PC-3 (cell line): ENCODE measurements at regions not wholly inside any gene's neighbourhood (a gene's known extent, or its start where the extent isn't known, plus 50 kb on each side); places are given as distances from the start of the nearest gene placed in this dataset.

Source experiments
- ATAC-seq: fragments of 200-7000 bp; cut with Tn5 transposase; 2 replicates; pipeline ENCODE4 v1.9.1; 2020; ENCODE audit warnings: mild to moderate bottlenecking, moderate library complexity
- BruUV-seq: library from RNA; stranded (reverse); fragments of 400-500 nt; replicated peaks from 2 replicates; lab custom pipeline; 2021; lab: Mats Ljungman, UMichigan
- CTCF ChIA-PET: fragments of 300-600 bp; sonication (Branson Sonifier 250); formaldehyde crosslinking; loops from one replicate; lab custom pipeline; 2022; ENCODE audit warnings: antibody characterized with exemption; lab: Charles Lee
- POLR2A ChIA-PET: fragments of 300-600 bp; sonication (Branson Sonifier 250); formaldehyde crosslinking; loops from one replicate; lab custom pipeline; 2022; ENCODE audit warnings: antibody characterized with exemption; ENCODE audit not compliant: unreplicated experiment; lab: Charles Lee
- DNase-seq: peaks from one replicate; pipeline ENCODE4 v3.0.0-alpha.2; 2015
- H2AFZ ChIP-seq: fragments of 300-600 bp; sonication (generic); 2 replicates; pipeline ENCODE4 v1.6.0; 2016; ENCODE audit warnings: antibody characterized with exemption, low read length
- H3F3A ChIP-seq: fragments of 300-600 bp; sonication (generic); one replicate; pipeline ENCODE4 v1.6.0; 2017; ENCODE audit warnings: antibody characterized with exemption, low read length, control low read depth, mild to moderate bottlenecking; ENCODE audit not compliant: unreplicated experiment
- H3K27ac ChIP-seq: fragments of 300-600 bp; sonication (generic); 2 replicates; pipeline ENCODE4 v1.5.1; 2016; ENCODE audit warnings: mild to moderate bottlenecking, low read length
- H3K27me3 ChIP-seq: fragments of 300-600 bp; sonication (generic); 2 replicates; pipeline ENCODE4 v1.6.1; 2016; ENCODE audit warnings: low read length, mixed read lengths
- H3K36me3 ChIP-seq: fragments of 300-600 bp; sonication (generic); 2 replicates; pipeline ENCODE4 v1.6.1; 2016; ENCODE audit warnings: low read depth, mixed run types, low read length, mixed read lengths
- H3K4me1 ChIP-seq: fragments of 300-600 bp; sonication (generic); 2 replicates; pipeline ENCODE4 v1.5.1; 2016; ENCODE audit warnings: low read length; ENCODE audit not compliant: insufficient read depth
- H3K4me2 ChIP-seq: fragments of 300-600 bp; sonication (generic); 2 replicates; pipeline ENCODE4 v1.6.0; 2016; ENCODE audit warnings: low read length
- H3K4me3 ChIP-seq: fragments of 300-600 bp; sonication (generic); 2 replicates; pipeline ENCODE4 v1.5.1; 2016; ENCODE audit warnings: mild to moderate bottlenecking, low read length, mixed read lengths
- H3K79me2 ChIP-seq: fragments of 300-600 bp; sonication (generic); 2 replicates; pipeline ENCODE4 v1.6.1; 2017; ENCODE audit warnings: low read length, mixed read lengths
- H3K9ac ChIP-seq: fragments of 300-600 bp; sonication (generic); 2 replicates; pipeline ENCODE4 v1.6.0; 2016; ENCODE audit warnings: mild to moderate bottlenecking, low read length
- H3K9me2 ChIP-seq: fragments of 300-600 bp; sonication (generic); replicated peaks from 2 replicates; pipeline ENCODE4 v1.6.1; 2016; ENCODE audit warnings: mixed run types, low read length, mixed read lengths
- H3K9me3 ChIP-seq: fragments of 300-600 bp; sonication (generic); 2 replicates; pipeline ENCODE4 v1.6.1; 2016; ENCODE audit warnings: low read length, mixed read lengths
- H4K20me1 ChIP-seq: fragments of 300-600 bp; sonication (generic); 2 replicates; pipeline ENCODE4 v1.6.1; 2016; ENCODE audit warnings: low read length, mixed read lengths
- EZH2 ChIP-seq: fragments of 300-600 bp; sonication (generic); IDR thresholded peaks from one replicate; pipeline ENCODE4 v1.6.1; 2017; ENCODE audit warnings: antibody characterized with exemption, mild to moderate bottlenecking, low read length; ENCODE audit not compliant: unreplicated experiment
- EZH2phosphoT487 ChIP-seq: fragments of 300-600 bp; sonication (generic); IDR thresholded peaks from 2 replicates; pipeline ENCODE4 v1.6.1; 2018; ENCODE audit warnings: mild to moderate bottlenecking, antibody characterized with exemption, low read length, borderline replicate concordance
- intact Hi-C: fragments of 100-400 bp; cut with micrococcal nuclease; formaldehyde crosslinking; loops from 2 replicates; pipeline ENCODE4 v1.9.0; 2023
- TF ChIP-seq, protein P1 (sequence below): fragments of 300-600 bp; sonication (generic); conservative IDR thresholded peaks from 2 replicates; pipeline ENCODE4 v1.5.1; 2017; ENCODE audit warnings: antibody characterized with exemption, low read depth, mild to moderate bottlenecking, low read length

DNA sequence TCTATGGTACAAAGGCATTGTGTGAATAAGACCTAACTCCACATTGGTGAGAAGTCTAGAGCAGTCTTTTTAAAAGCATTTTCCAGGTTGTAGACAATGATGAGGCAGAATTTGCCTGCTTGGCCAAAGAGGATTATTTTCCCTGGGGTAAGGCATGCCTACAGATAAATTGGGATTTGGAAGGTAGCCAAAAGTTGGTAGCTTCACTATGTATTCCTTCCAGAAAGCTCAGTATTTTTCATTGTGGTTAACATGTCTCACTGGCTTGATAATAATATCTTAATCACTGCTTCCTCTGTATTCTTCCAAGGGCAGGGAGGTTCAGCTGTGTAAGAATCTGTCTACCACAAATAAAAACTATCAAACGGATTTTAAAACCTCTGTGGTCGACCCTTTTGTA lies 590.8 kb upstream of the PRMT6 start:
- Histone ChIP-seq H3F3A (no peaks in the 10 kb centered on the region), H3K9ac (no peak overlapping the region), H3K36me3 (no peaks in the 10 kb centered on the region), H3K4me2 (no peak overlapping the region), H3K27me3 (no peaks in the 10 kb centered on the region), H3K9me2 (no peaks in the 10 kb centered on the region), H3K9me3 (peaks cover 6% of the 10 kb centered on the region; the same call in 1 of the 2 replicates), H4K20me1 (no peaks in the 10 kb centered on the region), H2AFZ (no peak overlapping the region), H3K79me2 (no peaks in the 10 kb centered on the region), H3K4me1 (no peaks in the 10 kb centered on the region), H3K4me3 (no peak overlapping the region), H3K27ac (no peak overlapping the region)
- ChIA-PET CTCF (no interaction called here), POLR2A (no interaction called here)
- ATAC-seq (no peak), DNase-seq (peak; percentile 36)
- no TSS peak for BruUV-seq
- intact Hi-C loops, result no loop called here
- no peak for TF ChIP-seq EZH2
- TF ChIP-seq EZH2phosphoT487, result no peak
- TF ChIP-seq, protein P1, sequence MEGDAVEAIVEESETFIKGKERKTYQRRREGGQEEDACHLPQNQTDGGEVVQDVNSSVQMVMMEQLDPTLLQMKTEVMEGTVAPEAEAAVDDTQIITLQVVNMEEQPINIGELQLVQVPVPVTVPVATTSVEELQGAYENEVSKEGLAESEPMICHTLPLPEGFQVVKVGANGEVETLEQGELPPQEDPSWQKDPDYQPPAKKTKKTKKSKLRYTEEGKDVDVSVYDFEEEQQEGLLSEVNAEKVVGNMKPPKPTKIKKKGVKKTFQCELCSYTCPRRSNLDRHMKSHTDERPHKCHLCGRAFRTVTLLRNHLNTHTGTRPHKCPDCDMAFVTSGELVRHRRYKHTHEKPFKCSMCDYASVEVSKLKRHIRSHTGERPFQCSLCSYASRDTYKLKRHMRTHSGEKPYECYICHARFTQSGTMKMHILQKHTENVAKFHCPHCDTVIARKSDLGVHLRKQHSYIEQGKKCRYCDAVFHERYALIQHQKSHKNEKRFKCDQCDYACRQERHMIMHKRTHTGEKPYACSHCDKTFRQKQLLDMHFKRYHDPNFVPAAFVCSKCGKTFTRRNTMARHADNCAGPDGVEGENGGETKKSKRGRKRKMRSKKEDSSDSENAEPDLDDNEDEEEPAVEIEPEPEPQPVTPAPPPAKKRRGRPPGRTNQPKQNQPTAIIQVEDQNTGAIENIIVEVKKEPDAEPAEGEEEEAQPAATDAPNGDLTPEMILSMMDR, result no peak

DNA sequence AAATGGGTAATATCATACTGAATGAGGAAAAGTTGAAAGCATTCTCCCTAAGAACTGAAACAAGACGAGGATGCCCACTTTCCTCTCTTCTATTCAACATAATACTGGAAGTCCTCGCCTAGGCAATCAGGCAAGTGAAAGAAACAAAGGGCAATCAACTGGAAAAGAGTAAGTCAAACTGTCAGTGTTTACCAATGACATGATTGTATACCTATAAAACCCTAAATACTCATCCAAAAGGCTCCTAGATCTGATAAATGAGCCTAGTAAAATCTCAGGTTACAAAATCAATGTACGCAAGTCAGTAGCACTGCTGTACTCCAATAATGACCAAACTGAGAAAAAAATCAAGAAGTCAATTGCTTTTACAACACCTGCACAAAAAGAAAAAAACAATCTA lies 575.8 kb upstream of the PRMT6 start:
- peak; percentile 93 for ATAC-seq
- Histone ChIP-seq H3F3A (no peaks in the 10 kb centered on the region), H3K27ac (no peak overlapping the region), H3K27me3 (no peaks in the 10 kb centered on the region), H4K20me1 (no peaks in the 10 kb centered on the region), H3K4me2 (peak overlapping the region; percentile 14; the same call in 1 of the 2 replicates), H2AFZ (no peak overlapping the region), H3K9me2 (no peaks in the 10 kb centered on the region), H3K79me2 (no peaks in the 10 kb centered on the region), H3K4me1 (peaks cover 8% of the 10 kb centered on the region; the same call in 1 of the 2 replicates), H3K9me3 (no peaks in the 10 kb centered on the region), H3K4me3 (no peak overlapping the region), H3K9ac (no peak overlapping the region), H3K36me3 (no peaks in the 10 kb centered on the region)
- peak; percentile 73 for DNase-seq
- TF ChIP-seq, protein P1, result no peak
- no peak for TF ChIP-seq EZH2phosphoT487
- TF ChIP-seq EZH2, result no peak
- POLR2A ChIA-PET, result no interaction called here
- intact Hi-C loops, result loop anchor here (10.0 kb wide), 1 partner anchor 654 kb away; no protein-coding TSS in a partner anchor
- CTCF ChIA-PET, result no interaction called here
- no TSS peak for BruUV-seq

DNA sequence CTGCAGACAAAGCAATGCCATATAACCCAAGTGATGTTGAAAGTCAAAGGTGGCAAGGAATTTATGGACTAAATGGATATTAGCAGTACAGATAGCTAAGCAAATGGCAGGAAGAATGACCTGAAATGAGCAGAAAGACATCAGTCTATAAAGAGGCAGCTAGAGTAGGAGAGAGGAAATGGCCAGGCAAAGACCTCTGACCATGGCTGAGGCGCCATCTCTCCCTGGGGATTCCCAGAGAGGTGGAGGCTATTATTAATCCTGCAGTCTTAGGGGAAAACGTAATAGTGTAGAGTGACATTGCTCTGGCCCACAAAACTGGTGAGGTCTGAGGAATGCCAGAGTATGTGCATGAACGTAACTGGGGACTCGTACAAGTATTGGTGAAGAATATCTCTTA lies 563.6 kb upstream of the PRMT6 start:
- Histone ChIP-seq H3K9me3 (no peaks in the 10 kb centered on the region), H3K27ac (no peak overlapping the region), H3K4me3 (no peak overlapping the region), H3F3A (no peaks in the 10 kb centered on the region), H3K9ac (no peak overlapping the region), H3K79me2 (no peaks in the 10 kb centered on the region), H3K36me3 (no peaks in the 10 kb centered on the region), H3K4me2 (no peak overlapping the region), H2AFZ (no peak overlapping the region), H4K20me1 (no peaks in the 10 kb centered on the region), H3K9me2 (no peaks in the 10 kb centered on the region), H3K27me3 (no peaks in the 10 kb centered on the region), H3K4me1 (peaks cover under 1% of the 10 kb centered on the region; the same call in 1 of the 2 replicates)
- CTCF ChIA-PET, result no interaction called here
- no peak for TF ChIP-seq EZH2
- TF ChIP-seq EZH2phosphoT487, result no peak
- intact Hi-C loops, result no loop called here
- no TSS peak for BruUV-seq
- ATAC-seq, result no peak
- DNase-seq, result no peak
- POLR2A ChIA-PET, result no interaction called here
